ENCODE measurements at regions not wholly inside any gene's neighbourhood (a gene's known extent, or its start where the extent isn't known, plus 50 kb on each side); places are given as distances from the start of the nearest gene placed in this dataset.

GRCh38 chr7:52455571-52455970, 579.9 kb upstream of the POM121L12 start (continued):
- TF ChIP-seq ATF3 (IDR thresholded peaks at IDR 0.05; ENCODE audit: insufficient read depth, low read depth, low read length) (no peak), HDAC2 (IDR thresholded peaks at IDR 0.05; ENCODE audit: borderline replicate concordance in 1 of 2, low read depth in 2 of 2, low read length in 2 of 2) (no peak)

All from H1 (cell line).